Panc1 (cell line): ENCODE measurements at regions not wholly inside any gene's neighbourhood (a gene's known extent, or its start where the extent isn't known, plus 50 kb on each side); places are given as distances from the start of the nearest gene placed in this dataset.

Source experiments
- ATAC-seq: fragments of 200-7000 bp; cut with Tn5 transposase; 2 replicates; pipeline ENCODE4 v1.9.1; 2020; ENCODE audit warnings: mild to moderate bottlenecking, moderate library complexity
- BruUV-seq: library from RNA; stranded (reverse); fragments of 400-500 nt; replicated peaks from 2 replicates; lab custom pipeline; 2021; lab: Mats Ljungman, UMichigan
- CTCF ChIA-PET: fragments of 300-600 bp; sonication (Branson Sonifier 250); formaldehyde crosslinking; loops from one replicate; lab custom pipeline; 2022; ENCODE audit warnings: antibody characterized with exemption; lab: Charles Lee
- POLR2A ChIA-PET: fragments of 300-600 bp; sonication (Branson Sonifier 250); formaldehyde crosslinking; loops from one replicate; lab custom pipeline; 2022; ENCODE audit warnings: antibody characterized with exemption; lab: Charles Lee
- DNase-seq: peaks from one replicate; pipeline ENCODE4 v3.0.0-alpha.2; 2010; ENCODE audit warnings: low read depth, low spot score
- H3K27ac ChIP-seq: 2 replicates; pipeline ENCODE4 v1.5.1; 2011; ENCODE audit warnings: mild to moderate bottlenecking, low read length, inconsistent platforms
- H3K27me3 ChIP-seq: fragments of 200-500 bp; sonication (Bioruptor generic); 2 replicates; pipeline ENCODE4 v1.6.0; 2014; ENCODE audit warnings: low read length, inconsistent platforms; ENCODE audit not compliant: control insufficient read depth, insufficient read depth
- H3K36me3 ChIP-seq: fragments of 200-500 bp; sonication (Bioruptor generic); 2 replicates; pipeline ENCODE4 v1.5.1; 2014; ENCODE audit warnings: inconsistent platforms, mild to moderate bottlenecking, low read length, moderate library complexity; ENCODE audit not compliant: control insufficient read depth, insufficient read depth
- H3K4me1 ChIP-seq: 2 replicates; pipeline ENCODE4 v1.5.1; 2011; ENCODE audit warnings: inconsistent platforms, mild to moderate bottlenecking, low read length, moderate library complexity; ENCODE audit not compliant: control insufficient read depth, insufficient read depth
- H3K4me3 ChIP-seq, 2 experiments: 2 replicates each; pipeline ENCODE4 v1.5.1; 2011 to 2012; ENCODE audit warnings: low read depth in 2 of 2, low read length in 2 of 2, mild to moderate bottlenecking in 2 of 2, inconsistent platforms in 1 of 2, moderate library complexity in 1 of 2
- H3K9me3 ChIP-seq: fragments of 200-500 bp; sonication (Bioruptor generic); 2 replicates; pipeline ENCODE4 v1.5.1; 2014; ENCODE audit warnings: low read depth, mild to moderate bottlenecking, inconsistent platforms, low read length, moderate library complexity; ENCODE audit not compliant: control insufficient read depth, insufficient read depth
- CTCF ChIP-seq: fragments of 450-650 bp; IDR thresholded peaks from 2 replicates; pipeline ENCODE4 v1.5.1; 2017; ENCODE audit warnings: mild to moderate bottlenecking
- POLR2AphosphoS5 ChIP-seq: IDR thresholded peaks from 2 replicates; pipeline ENCODE4 v1.6.1; 2012; ENCODE audit warnings: mild to moderate bottlenecking, low read depth, low read length, moderate library complexity
- REST ChIP-seq, 2 experiments: IDR thresholded peaks; 2 replicates each; pipeline ENCODE4 v1.6.1; 2011 to 2012; ENCODE audit warnings: low read depth in 2 of 2, control low read depth in 1 of 2, low read length in 1 of 2, mild to moderate bottlenecking in 1 of 2, moderate library complexity in 1 of 2; ENCODE audit not compliant: insufficient read depth in 1 of 2
- SIN3A ChIP-seq: IDR thresholded peaks from 2 replicates; pipeline ENCODE4 v1.6.1; 2012; ENCODE audit warnings: low read depth, mild to moderate bottlenecking, low read length, moderate library complexity, borderline replicate concordance; ENCODE audit not compliant: insufficient read depth
- TCF7L2 ChIP-seq: IDR thresholded peaks from 2 replicates; pipeline ENCODE4 v1.6.1; 2011; ENCODE audit warnings: mild to moderate bottlenecking, low read depth, low read length, inconsistent platforms
- in situ Hi-C: cut with HindIII; loops from 2 replicates; pipeline ENCODE4 v1.10.0; 2016; ENCODE audit warnings: low sequenced_read_pairs, low pct_unique_long_range_greater_than_20kb
- intact Hi-C: fragments of 100-400 bp; cut with micrococcal nuclease; formaldehyde crosslinking; loops from one replicate; pipeline ENCODE4 v1.10.0; 2022; ENCODE audit not compliant: unreplicated experiment

- ChIA-PET CTCF (no interaction called here), POLR2A (no interaction called here)
- intact Hi-C loops (no loop called here), in situ Hi-C loops (no loop called here)
- Histone ChIP-seq H3K36me3 (no peaks in the 10 kb centered on the region), H3K27ac (no peak overlapping the region), H3K27me3 (no peaks in the 10 kb centered on the region), H3K4me1 (no peaks in the 10 kb centered on the region), H3K4me3 (no peak overlapping the region), H3K9me3 (no peaks in the 10 kb centered on the region)
- no TSS peak for BruUV-seq
- DNase-seq (no peak), ATAC-seq (no peak)
- TF ChIP-seq CTCF (no peak), POLR2AphosphoS5 (no peak), SIN3A (no peak), TCF7L2 (no peak), REST (IDR thresholded peaks at IDR 0.05; ENCODE audit: insufficient read depth in 1 of 2, low read depth in 2 of 2, low read length in 1 of 2) (no peak)
Measured at GRCh38 chr7:46206476-46207060, 285.5 kb upstream of the IGFBP3 start.

GRCh38 chr7:46205478-46205877 lies 284.4 kb upstream of the IGFBP3 start:
- POLR2A ChIA-PET: no interaction called here
- intact Hi-C loops (no loop called here), in situ Hi-C loops (no loop called here)
- CTCF ChIA-PET: no interaction called here
- DNase-seq: no peak
- H3K27ac ChIP-seq: no peak overlapping the region
- ATAC-seq: no peak
- H3K4me1 ChIP-seq: no peaks in the 10 kb centered on the region
- no peaks in the 10 kb centered on the region for H3K27me3 ChIP-seq
- H3K4me3 ChIP-seq: no peak overlapping the region
- no peaks in the 10 kb centered on the region for H3K36me3 ChIP-seq
- BruUV-seq: no TSS peak
- no peaks in the 10 kb centered on the region for H3K9me3 ChIP-seq
- TF ChIP-seq CTCF: no peak
- TF ChIP-seq POLR2AphosphoS5: no peak
- TF ChIP-seq REST (IDR thresholded peaks at IDR 0.05; ENCODE audit: insufficient read depth in 1 of 2, low read depth in 2 of 2, low read length in 1 of 2): no peak
